ENCODE measurements at regions not wholly inside any gene's neighbourhood (a gene's known extent, or its start where the extent isn't known, plus 50 kb on each side); places are given as distances from the start of the nearest gene placed in this dataset.
A peak's percentile ranks its signal among the peaks of the same experiment; 100 is the strongest.

DNA sequence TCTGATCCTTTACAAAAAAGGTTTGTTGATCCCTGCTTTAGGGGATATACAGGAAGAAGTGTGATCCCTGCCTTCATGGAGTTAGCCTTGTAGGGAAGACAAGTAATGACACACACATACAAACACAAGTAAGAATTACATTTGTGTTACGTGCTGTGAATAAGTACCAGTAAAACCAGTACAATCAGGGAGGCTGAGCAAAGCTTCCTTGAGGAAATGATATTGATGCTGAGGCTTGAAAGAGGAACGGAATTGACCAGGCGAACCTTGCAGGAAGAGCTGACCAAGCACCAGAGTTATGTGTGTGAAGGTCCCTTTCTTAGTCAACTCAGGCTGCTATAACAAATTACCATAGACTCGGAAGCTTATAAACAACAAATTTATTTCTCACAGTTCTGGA is 83.6 kb upstream of the CACUL1 start:
- DNase-seq: no peak

DNA sequence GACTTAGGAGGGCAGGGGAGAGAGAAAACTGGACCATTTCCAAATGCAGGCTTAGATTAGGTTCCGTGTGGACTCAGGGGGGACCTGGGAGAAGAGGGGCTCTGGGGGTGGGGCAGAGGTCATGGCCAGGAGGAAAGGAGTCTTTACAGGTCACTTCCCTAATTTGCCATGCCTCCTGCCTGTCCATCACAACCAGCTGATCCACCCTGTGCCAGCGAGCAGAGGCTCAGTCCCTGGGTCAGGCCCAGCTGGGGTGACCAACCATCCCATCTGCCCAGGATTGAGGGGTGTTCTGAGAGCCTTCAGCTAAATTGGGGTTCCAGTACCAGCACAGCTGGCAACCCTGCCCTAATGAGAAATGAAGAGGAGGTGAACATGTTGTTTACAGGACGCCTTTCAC is 84.6 kb upstream of the CACUL1 start:
- DNase-seq: no peak

DNA sequence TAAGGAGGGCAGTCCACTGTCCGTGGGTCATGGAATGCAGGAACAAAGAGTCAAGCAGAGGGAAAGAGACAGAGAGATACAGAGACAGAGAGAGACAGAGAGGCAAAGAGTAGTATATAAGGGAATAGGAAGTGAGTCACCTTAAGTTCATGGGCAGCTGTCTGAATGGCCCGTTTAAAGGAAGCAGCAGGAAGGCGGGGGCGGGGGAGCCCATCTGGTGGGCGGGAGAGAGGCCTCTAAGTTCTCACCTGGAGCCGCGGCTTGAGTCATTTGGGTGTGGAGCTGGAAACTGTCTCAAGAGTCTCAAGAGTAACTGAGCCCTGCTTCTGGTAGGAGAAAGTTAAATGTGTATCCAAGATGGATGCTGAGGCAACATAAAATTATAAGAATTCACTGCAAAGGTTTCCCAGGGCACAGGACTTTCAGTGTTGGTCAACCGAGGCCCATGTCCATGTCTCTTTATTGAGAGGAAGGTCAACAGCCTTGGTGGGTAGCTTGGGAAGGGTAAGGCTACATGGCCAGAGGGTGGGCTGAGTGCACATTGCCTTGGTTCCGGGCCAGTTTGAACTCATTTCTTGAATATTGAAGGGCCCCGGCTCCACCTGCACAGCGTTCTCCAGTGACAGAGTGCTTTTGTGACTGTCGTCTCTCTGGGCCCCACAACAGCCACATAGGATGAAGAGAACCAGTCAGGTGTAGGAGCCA is 85.5 kb upstream of the CACUL1 start:
- no peak for DNase-seq

DNA sequence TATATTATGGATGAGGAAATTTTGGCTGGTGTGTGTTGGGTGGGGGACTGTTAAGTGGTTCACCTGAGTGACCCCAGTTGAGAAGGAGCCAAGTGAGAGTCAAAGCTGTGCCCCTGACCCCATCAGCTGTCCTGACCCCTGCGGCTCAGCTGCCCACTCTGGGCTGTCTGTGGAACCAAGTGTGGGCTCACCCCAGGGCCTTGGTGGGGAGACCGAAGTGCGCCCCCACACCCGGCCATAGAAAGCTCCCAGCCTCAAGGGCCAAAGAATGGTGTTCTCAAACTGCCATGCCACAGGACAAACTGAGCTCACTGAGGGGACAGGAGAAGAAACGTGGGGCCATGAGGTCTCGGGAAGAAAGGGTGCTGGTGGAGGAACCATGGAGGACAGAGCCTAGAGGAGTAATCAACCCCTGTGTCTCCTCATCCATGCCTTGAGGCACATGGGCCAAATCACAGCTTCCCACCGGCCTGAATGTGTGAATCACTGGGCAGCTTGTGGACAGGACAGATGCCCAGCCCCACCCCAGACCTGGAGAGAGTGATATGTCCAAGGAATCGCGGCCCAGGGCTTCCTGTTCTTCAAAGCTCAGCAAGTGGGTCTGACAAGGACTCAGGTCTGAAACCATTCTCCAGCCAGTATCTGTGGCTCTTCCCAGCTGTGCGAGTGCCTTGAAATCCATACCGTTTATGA is 86.2 kb upstream of the CACUL1 start:
- DNase-seq: no peak

DNA sequence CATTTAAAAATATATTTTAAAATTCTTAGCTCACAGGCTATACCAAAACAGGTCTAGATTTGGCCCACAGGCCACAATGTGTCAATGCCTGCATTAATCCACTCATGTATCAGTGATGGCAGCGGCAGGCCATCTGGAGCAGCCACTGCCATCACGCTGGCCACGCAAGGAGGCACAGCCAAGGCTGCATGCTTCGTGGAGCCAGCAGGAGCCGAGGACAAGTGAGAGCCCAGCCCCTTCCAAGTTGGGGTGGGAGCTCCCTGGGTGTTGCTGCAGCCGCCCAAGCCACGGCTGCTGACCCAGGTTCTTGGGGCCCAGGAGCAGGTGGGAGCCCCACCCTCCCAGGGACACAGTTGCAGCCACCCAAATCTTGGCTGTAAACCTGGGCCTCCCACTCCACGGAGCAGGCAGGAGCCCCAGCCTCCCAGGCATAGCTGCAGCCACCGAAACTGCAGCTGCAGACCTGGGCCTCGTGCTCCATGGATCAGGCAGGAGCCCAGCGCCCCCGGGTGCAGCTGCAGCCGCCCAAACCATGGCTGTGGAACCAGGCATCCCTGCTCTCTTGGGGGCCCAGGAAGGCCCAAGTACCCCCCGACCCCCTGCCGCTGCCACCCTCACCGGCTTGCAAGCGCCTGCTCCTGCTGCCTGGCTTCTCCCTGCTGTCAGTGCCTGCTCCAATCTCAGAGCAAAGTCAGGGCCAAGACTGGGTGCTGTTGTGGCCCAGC is 87.3 kb upstream of the CACUL1 start:
- no peak for DNase-seq

DNA sequence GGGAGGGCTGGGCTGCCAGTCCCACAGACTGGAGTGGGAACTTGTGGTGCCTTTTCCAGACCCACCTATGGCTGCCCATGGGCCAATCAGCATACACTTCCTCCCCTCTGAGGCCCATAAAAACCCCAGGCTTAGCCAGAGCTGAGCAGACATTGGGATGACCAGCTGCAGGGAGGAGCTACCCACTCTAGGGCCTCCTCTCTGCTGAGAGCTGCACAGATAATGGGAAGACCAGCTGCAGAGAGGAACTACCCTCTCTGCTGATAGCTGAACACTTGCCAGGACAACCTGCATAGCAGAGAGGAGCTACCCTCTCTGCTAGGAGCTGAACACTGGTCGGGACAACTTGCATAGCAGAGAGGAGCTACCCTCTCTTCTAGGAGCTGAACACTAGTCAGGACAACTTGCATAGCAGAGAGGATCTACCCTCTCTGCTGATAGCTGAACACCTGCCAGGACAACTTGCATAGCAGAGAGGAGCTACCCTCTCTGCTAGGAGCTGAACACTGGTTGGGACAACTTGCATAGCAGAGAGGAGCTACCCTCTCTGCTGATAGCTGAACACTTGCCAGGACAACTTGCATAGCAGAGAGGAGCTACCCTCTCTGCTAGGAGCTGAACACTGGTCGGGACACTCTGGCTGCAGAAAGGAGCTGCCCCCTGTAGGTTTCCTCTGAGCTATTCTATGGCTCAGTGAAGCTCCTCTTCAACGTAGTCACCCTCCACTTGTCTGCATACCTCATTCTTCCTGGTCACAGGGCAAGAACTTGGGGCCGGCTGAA is 88.3 kb upstream of the CACUL1 start:
- DNase-seq: no peak

DNA sequence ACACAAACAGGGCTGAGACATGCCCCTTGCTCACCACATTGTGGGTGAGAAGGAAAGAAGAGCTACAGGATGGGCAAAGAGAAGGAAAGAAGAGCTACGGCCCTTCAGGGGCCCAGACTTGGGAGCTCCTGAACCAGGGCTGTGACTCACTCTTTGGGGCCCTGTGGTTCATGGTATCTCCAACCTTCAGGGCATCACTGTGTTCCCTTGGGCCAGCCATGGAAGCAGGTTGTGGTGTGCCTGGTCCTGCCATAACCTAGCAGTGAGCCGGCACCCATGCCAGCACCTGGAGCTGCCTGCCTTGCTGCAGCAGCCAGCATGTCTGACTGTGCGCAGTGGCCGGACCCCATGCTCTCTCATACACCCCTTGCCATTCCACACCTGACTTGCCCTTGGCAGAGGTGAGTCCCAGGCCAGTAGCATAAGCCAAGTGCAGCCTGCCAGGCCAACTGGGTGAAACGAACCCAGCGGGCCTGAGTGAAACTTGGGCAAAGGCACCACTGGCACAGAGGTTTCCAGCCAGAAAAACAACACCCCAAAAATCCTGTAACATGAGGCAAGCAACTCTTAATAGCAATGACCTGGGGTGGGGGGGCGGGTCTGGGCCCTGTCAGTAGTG is 89.0 kb upstream of the CACUL1 start:
- DNase-seq: no peak

DNA sequence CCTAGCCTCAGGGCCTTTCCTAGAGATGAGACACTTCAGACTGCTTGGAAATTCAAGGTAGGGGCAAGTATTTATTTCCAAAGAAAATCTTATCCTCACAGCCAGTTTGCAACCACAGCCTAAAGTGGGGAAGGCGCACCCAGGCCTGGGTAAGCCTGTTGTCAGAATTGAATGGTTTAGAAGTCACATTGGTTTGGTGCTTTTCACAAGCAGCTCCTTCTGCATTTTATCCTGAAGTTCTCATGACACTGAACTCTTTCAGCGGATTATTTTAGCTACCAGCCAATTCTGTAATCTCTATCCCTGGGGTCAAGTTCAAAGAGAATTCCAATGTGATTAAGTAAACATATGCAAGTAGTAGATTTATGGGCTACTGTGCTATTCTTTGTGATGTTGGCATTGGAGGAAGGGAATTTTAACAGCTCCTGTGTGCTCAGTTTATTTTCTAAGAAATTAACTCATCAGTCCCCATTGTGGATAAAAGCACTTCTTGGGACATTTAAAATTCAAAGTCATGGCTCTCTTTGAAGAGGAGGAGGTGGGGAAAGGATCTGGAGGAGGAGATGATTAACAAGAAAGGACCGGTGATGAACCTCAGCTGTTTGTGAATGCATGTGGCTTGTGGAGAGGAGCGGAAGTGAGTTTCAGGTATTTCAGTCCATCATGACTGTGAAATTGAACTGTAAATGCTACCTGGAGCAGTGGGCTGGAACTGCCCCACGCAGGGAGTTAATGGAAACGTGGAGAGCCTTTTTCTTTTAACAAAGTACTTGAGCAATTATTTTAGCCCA is 90.2 kb upstream of the CACUL1 start:
- no peak for DNase-seq

DNA sequence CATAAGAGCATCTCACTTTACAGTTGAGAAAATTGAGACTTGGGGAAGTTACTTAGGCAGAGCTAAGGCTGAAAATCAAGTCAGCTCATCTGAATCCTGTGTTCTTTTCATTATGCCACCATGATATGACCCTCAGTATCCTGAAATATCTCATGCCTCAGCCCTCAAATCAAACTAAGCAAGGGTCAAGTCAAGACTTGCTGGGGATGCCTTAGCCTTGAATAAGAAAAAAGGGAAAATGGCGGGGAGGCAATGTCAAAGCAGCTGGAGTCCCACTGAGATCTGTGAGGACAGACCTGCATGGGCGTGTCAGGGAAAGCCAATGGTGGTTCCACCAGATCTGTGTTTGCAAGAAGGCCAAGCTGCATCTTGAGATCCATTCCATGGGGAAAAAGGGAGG is 91.0 kb upstream of the CACUL1 start:
- DNase-seq: no peak

DNA sequence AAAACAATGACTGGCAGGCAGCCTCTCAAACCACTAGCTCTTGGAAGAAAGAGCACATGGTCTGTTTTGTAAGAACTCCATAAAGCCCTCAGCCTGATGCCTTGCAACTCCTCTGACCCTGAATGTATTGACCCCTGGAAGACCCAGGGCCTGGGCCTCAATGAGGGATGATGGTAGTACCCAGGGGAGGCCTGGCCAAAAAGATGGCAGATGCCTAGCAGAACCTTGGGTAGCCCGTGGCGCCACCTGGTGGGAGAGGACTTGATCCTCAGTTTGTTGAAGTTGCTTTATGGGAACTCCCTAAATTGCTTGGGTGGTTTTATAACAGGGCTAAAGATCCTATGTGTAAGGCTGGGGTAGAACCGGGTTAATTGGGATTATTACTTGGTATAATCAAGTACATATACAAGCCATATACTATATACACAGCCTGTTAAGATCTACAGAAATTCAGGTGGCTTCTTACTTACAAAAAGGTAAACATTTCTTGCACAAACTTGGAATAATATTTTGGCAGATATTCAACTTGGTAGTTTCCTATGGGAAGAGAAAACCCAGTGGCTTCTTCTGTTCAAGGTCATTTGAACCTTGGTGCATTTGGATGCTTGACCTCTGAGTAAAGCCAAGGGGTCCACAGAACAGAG is 95.8 kb upstream of the CACUL1 start:
- DNase-seq: peak in 3 of 4 experiments; percentile 25 to 52 (median 42)

DNA sequence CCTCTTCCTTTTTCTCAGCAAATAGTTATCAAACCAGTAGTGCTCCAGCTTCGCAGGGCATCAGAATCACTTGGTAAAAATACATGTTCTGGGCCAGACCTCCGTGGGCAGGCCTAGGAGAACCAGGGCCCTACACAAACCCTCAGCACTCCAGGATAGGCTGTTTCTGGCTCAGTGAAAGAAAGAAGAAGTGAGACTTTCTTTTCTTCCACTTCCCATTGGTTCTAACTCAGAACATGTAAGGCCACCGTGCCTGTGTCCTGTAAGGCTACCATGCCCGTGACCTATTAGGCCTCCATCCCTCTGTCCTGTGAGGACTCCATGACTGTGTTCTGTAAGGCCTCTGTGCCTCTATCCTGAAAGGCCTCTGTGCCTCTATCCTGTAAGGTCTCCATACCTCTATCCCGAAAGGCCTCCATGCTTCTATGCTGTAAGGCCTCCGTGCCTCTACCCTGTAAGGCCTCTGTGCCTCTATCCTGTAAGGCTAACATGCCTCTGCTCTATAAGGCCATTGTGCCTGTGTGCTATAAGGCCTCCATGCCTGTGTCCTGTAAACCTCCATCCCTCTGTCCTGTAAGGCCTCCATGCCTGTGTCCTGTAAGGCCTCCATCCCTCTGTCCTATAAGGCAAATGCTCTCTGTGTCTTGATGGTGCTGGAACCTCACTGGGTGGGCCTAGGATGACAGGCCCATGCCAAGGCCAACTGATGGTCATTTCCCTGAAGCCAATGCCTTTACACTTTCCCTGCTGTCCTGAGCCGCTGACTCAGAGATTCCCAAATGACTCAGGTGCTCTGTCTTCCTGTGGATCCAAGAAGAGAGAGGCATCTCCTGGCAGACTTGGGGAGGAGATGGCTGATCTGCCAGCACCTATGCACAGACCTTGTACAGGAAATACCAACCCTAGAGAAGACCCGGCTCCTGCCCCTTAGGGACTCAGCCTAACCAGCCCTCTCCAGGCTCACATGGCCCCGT is 96.6 kb upstream of the CACUL1 start:
- no peak for DNase-seq

DNA sequence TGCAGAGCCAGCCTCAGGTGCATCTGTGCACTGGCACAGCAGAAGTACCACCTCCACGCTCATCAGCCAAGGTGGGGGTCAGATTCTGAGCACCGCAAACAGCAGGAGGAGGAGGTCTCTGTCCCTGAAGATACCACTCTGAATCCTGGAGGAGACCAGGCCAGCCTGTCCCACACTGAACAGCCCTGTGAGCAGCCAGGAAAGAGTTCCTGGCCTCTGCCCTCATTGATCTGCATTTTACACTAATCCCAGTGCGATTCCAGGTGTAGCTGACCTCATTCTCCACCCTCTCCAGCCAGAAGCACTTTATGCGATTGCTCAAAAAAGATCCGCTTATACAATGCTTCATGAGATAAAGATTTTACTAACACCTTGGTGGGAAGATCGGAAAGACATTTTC is 99.1 kb upstream of the CACUL1 start:
- DNase-seq: no peak

DNA sequence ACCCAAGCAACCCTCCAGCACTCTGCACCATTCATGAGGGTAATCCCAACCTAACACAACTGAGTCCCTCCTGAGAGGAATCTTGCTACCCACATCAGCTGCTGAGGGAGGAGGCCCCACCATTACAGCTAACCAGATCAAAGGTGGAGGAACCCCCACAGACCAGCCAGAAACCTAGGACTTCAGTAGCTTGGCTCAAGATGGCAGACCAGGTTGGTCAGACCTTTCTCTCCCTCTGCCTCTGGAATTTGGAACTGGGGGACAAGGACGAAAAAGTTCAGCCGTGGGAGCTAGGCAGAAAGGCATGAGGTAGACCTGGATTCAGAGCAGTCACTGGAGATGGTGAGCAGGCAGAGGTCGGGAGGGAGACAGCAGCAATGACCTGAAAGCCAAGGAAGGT is 101.3 kb upstream of the CACUL1 start:
- no peak for DNase-seq

DNA sequence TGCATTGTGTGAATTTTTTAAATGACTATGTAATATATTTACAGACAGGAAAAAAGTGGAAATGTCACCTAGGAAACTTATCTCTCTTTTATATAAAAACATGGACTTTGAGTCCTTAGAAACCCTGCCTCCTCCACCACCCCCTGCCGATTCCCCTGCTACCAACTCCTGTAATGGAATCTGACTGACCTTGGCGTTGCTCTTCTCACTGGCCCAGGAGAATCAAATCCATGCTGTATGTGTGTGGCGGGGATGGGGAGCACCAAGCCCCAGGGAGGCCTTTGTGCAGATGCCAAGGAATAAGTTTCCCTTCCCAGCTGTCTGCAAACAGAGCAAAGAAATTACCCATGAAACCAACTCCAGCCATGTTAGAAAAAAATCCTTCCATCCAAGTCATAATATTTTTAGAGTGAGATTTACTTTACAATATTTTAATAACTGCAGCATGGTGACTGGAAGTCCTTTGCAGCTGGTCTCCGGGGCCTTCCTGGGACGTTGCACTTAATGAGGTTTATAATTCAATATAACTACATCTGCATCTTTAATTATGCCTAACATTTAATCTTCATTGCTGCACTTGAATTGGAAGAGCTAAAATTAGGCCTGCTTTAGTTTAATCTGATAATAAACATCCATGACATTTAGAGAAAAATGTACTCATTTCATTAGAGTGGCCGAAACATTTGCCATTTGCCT is 111.4 kb upstream of the CACUL1 start:
- DNase-seq: no peak

DNA sequence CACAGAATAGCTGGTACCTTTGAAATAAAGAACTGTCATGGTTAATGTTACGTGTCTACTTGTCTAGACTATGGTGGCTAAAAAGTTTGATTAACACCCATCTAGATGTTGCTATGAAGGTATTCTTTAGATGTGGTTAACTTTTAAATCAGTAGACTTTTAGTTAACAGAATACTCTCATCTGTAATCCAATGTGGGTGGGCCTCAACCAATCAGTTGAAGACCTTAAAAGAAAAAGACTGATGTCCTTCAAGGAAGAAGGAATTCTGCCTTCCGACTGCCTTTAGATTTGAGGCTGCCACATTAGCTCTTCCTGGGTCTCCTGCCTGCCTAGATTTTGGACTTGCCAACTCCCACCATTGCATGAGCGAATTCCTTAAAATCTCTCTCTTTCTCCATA is 113.0 kb upstream of the CACUL1 start:
- DNase-seq: no peak

DNA sequence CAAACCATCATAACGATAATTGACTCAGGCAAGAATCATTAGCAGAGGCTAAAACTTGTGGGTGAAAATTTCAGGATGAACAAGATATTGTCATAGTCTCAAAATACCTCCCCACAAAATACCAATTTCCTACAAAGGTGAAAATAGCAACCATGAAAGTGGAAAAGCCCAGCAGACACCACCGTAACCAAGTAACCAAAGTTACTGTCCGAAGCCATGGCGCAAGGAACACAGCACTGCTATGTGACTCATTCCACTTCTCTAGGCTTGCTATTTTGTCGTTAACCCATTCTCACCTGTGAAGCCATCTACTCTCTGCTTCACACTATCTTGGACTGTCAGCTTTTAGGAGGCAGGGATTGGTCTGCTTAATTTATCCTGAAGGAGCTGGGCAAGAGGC is 113.8 kb upstream of the CACUL1 start:
- DNase-seq: no peak

DNA sequence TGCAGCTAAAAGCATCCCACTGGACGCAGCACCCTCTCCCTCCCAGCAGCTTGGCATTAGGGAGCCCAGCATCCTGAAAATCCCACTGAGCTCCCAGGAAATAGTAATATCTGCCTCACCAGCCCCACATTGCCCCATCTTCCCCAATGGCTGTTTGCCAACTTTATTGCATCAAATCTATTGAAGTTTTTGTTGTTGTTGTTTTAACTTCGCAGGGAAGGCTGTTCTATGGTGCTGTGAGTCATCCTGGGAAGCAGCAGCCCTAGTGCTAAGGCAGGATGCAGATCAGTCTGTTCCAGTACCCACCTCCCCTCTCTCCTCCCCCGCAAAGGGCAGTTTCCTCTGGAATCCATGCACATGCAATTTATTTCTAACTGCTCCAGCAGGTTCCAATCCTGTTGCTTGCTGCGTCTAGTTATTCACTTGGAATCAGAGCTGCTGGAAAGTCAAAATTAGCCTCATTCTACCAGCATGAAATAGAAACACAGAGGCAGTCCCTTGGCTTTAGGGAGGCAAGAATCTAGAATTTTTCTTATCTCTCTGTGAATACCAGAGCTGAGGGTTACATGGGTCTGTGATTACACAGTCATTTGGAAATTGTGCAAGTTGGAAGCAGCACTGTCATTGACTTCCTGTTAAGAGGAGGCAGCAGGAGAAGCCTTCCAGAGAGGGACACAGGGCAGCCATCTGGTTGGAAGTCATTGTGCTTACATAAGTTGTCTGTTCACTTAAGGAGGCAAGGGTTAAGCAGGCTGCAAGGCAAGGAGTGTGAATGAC is 115.9 kb upstream of the CACUL1 start:
- no peak for DNase-seq

DNA sequence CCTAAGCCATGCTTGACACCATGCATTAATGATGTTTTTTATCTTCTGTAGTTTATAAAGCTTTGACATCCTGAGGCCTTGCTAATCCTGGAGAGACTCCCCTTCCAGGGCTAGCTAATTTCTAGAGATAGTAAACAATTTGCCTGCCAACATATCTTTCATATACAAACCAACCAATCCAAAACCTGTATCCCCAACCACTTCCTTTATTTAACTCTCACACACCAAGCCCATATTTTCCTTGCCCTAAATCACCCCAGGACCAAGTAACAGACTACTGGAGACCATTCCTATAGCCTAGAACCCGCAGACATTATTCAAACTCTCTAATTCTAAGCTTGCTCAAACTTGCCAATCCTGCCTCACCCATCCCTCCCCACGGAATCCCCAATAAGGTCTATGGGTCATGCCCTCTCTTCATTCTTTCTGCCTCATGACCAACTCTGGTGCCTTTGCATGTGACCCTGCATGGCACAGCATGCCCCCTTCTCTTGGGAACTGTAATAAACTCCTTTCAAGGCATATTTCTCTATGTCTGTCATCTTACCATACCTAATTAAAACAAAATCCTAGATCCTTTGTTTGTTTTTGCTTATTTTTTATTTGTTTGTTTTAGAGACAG is 116.6 kb upstream of the CACUL1 start:
- DNase-seq: no peak
